ENCODE measurements at regions not wholly inside any gene's neighbourhood (a gene's known extent, or its start where the extent isn't known, plus 50 kb on each side); places are given as distances from the start of the nearest gene placed in this dataset.

GRCh38 chr5:124560370-124560769, 186.1 kb downstream of the ZNF608 start:
- Histone ChIP-seq H4K20me1 (ENCODE audit: control insufficient read depth, insufficient read depth, insufficient read length) (no peaks in the 10 kb centered on the region), H3K79me2 (ENCODE audit: insufficient read depth, low read length) (no peaks in the 10 kb centered on the region), H2BK15ac (ENCODE audit: low read depth, low read length) (no peak overlapping the region), H3K18ac (ENCODE audit: insufficient read length, low read depth, low read length) (no peak overlapping the region), H3K9me3 (ENCODE audit: control insufficient read depth, low read depth, low read length) (no peaks in the 10 kb centered on the region), H3K27ac (ENCODE audit: insufficient read length, low read depth, low read length) (no peak overlapping the region), H3K4me2 (ENCODE audit: insufficient read depth, insufficient read length, low read length) (no peak overlapping the region), H4K5ac (ENCODE audit: insufficient read length, low read depth, low read length) (no peak overlapping the region), H2BK12ac (ENCODE audit: insufficient read length, low read depth, low read length) (no peak overlapping the region), H3K4me1 (ENCODE audit: insufficient read depth, low read length) (no peaks in the 10 kb centered on the region), H3T11ph (ENCODE audit: low read length) (no peak overlapping the region), H2BK120ac (ENCODE audit: low read depth, low read length, poor library complexity, severe bottlenecking) (no peak overlapping the region), H4K91ac (ENCODE audit: insufficient read length, low read depth, low read length) (no peak overlapping the region), H3K23ac (ENCODE audit: insufficient read length, low read depth, low read length) (no peak overlapping the region), H2BK5ac (ENCODE audit: insufficient read length, low read length) (no peak overlapping the region), H3K14ac (ENCODE audit: insufficient read depth, low read length) (no peak overlapping the region), H4K8ac (replicated peaks; ENCODE audit: insufficient read length, low read depth, low read length) (no peak overlapping the region), H2BK20ac (ENCODE audit: low read depth, low read length, poor library complexity, severe bottlenecking) (no peak overlapping the region), H3K56ac (ENCODE audit: insufficient read length, low read depth, low read length) (no peak overlapping the region), H3K79me1 (ENCODE audit: insufficient read depth, low read depth, low read length, poor library complexity, severe bottlenecking) (no peaks in the 10 kb centered on the region), H3K27me3 (ENCODE audit: insufficient read depth, low read length) (no peaks in the 10 kb centered on the region), H3K23me2 (ENCODE audit: insufficient read length, low read depth, low read length, poor library complexity, severe bottlenecking) (no peaks in the 10 kb centered on the region), H2AFZ (ENCODE audit: low read length) (no peak overlapping the region), H3K4ac (ENCODE audit: low read depth, low read length) (no peak overlapping the region), H3K9ac (ENCODE audit: extremely low read depth, insufficient read length, low read length) (no peak overlapping the region), H2AK5ac (ENCODE audit: insufficient read length, low read length) (no peak overlapping the region)
- no peak overlapping the region for H3K4me3 Mint-ChIP-seq
- H3K27ac Mint-ChIP-seq, result no peak overlapping the region
- TF ChIP-seq CTCF (conservative IDR thresholded peaks at IDR 0.05), result no peak
- H3K4me1 Mint-ChIP-seq, result peaks cover 1 to 3% of the 10 kb centered on the region in 2 experiments
- 100% methylated on average over 1 of the region's 3 CpGs for WGBS (ENCODE audit: extremely low coverage, insufficient read length, low lambda C conversion rate)
- H3K36me3 Mint-ChIP-seq (ENCODE audit: insufficient read depth in 1 of 3, low read depth in 3 of 3), result peaks cover 0 to 11% (median 2%) of the 10 kb centered on the region in 3 experiments; a peak in 2 of 7 replicates
- H3K9me3 Mint-ChIP-seq, result peaks cover 0 to 3% of the 10 kb centered on the region in 2 experiments; a peak in 2 of 5 replicates
- H3K27me3 Mint-ChIP-seq (ENCODE audit: low read depth), result no peaks in the 10 kb centered on the region; the same call in 1 of the 2 replicates
- no peak for DNase-seq
